SU-DHL-6 (cell line): ENCODE measurements at regions not wholly inside any gene's neighbourhood (a gene's known extent, or its start where the extent isn't known, plus 50 kb on each side); places are given as distances from the start of the nearest gene placed in this dataset.

Source experiments
- EZH2phosphoT487 ChIP-seq: fragments of 200-600 bp; sonication (generic), shearing (Covaris generic); conservative IDR thresholded peaks from 2 replicates; pipeline ENCODE4 v1.6.1; 2018; ENCODE audit warnings: mild to moderate bottlenecking, antibody characterized with exemption, low read length, moderate library complexity, mixed read lengths
- TF ChIP-seq, protein P1 (sequence below): fragments of 200-600 bp; sonication (generic); IDR thresholded peaks from one replicate; pipeline ENCODE4 v1.5.1; 2017; ENCODE audit warnings: antibody characterized with exemption, mild to moderate bottlenecking, low read length, moderate library complexity; ENCODE audit not compliant: insufficient read depth, poor library complexity, severe bottlenecking

DNA sequence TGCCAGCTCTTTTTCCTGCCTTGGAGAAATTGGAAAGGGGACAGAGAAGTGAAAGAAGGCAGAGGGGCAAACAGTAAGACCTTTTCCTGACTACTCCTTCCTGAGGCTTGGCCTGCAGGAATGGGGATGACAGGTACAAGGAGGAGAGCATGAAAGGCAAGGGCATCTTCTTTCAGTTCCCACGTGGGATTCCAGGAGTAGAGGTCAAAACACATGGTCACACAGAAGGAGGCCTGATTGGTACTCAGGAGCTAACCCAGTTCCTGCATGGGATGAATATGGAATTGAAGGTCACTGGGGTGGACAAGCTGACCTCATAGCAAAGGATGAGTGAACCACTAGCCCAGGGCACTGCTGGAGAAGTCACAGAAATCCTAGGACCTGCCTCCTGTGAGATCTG lies 112.5 kb upstream of the ZNF366 start:
- TF ChIP-seq, protein P1, sequence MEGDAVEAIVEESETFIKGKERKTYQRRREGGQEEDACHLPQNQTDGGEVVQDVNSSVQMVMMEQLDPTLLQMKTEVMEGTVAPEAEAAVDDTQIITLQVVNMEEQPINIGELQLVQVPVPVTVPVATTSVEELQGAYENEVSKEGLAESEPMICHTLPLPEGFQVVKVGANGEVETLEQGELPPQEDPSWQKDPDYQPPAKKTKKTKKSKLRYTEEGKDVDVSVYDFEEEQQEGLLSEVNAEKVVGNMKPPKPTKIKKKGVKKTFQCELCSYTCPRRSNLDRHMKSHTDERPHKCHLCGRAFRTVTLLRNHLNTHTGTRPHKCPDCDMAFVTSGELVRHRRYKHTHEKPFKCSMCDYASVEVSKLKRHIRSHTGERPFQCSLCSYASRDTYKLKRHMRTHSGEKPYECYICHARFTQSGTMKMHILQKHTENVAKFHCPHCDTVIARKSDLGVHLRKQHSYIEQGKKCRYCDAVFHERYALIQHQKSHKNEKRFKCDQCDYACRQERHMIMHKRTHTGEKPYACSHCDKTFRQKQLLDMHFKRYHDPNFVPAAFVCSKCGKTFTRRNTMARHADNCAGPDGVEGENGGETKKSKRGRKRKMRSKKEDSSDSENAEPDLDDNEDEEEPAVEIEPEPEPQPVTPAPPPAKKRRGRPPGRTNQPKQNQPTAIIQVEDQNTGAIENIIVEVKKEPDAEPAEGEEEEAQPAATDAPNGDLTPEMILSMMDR, result no peak
- TF ChIP-seq EZH2phosphoT487, result no peak
